ENCODE measurements at regions not wholly inside any gene's neighbourhood (a gene's known extent, or its start where the extent isn't known, plus 50 kb on each side); places are given as distances from the start of the nearest gene placed in this dataset.
"Not testable (repeated sequence)": the region's sequence is repeated elsewhere in the genome, so short reads cannot be mapped to it uniquely, and the experiment has no call there.

GRCh38 chr5:145660897-145661640, 174.1 kb downstream of the PRELID2 start:
- DNase-seq (ENCODE audit: insufficient read length, low spot score) = no peak
- FAIRE-seq = no peak
- no peak for TF ChIP-seq CTCF (IDR thresholded peaks at IDR 0.05; ENCODE audit: insufficient read depth, missing control alignments)

- TF ChIP-seq CTCF (IDR thresholded peaks at IDR 0.05; ENCODE audit: insufficient read depth, missing control alignments) = no peak
- DNase-seq (ENCODE audit: insufficient read length, low spot score) (no peak), FAIRE-seq (no peak)
Measured at GRCh38 chr5:145658435-145658834, 176.7 kb downstream of the PRELID2 start.

GRCh38 chr5:145652700-145653099, 182.4 kb downstream of the PRELID2 start:
- not testable (repeated sequence) for FAIRE-seq; DNase-seq (ENCODE audit: insufficient read length, low spot score)

GRCh38 chr5:145647137-145647536, 188.0 kb downstream of the PRELID2 start:
- DNase-seq (ENCODE audit: insufficient read length, low spot score); FAIRE-seq: not testable (repeated sequence)

GRCh38 chr5:145643214-145643613, 191.9 kb downstream of the PRELID2 start:
- not testable (repeated sequence) for DNase-seq (ENCODE audit: insufficient read length, low spot score); FAIRE-seq

- no peak for FAIRE-seq
- DNase-seq (ENCODE audit: insufficient read length, low spot score) = no peak
- no peak for TF ChIP-seq CTCF (IDR thresholded peaks at IDR 0.05; ENCODE audit: insufficient read depth, missing control alignments)
Measured at GRCh38 chr5:145637396-145637795, 197.7 kb downstream of the PRELID2 start.

GRCh38 chr5:145636371-145636770, 198.8 kb downstream of the PRELID2 start:
- TF ChIP-seq CTCF (IDR thresholded peaks at IDR 0.05; ENCODE audit: insufficient read depth, missing control alignments) = no peak
- no peak for FAIRE-seq
- no peak for DNase-seq (ENCODE audit: insufficient read length, low spot score)

- no peak for TF ChIP-seq CTCF (IDR thresholded peaks at IDR 0.05; ENCODE audit: insufficient read depth, missing control alignments)
- no peak for DNase-seq (ENCODE audit: insufficient read length, low spot score)
Measured at GRCh38 chr5:145633474-145633873, 201.7 kb downstream of the PRELID2 start.

GRCh38 chr5:145632701-145633100, 202.4 kb downstream of the PRELID2 start:
- no peak for TF ChIP-seq CTCF (IDR thresholded peaks at IDR 0.05; ENCODE audit: insufficient read depth, missing control alignments)
- FAIRE-seq = no peak
- no peak for DNase-seq (ENCODE audit: insufficient read length, low spot score)

More at GRCh38 chr5:145633474-145633873, 201.7 kb downstream of the PRELID2 start:
- no peak for FAIRE-seq
